Trophoblast cell (in vitro differentiated cells and primary cell): ENCODE measurements at regions not wholly inside any gene's neighbourhood (a gene's known extent, or its start where the extent isn't known, plus 50 kb on each side); places are given as distances from the start of the nearest gene placed in this dataset.

Experiments
- DNase-seq, 2 donors: peaks; one replicate each; pipeline ENCODE4 v3.0.0-alpha.2; 2016
- H2AFZ ChIP-seq: 2 replicates; pipeline ENCODE4 v1.6.1; 2013; ENCODE audit warnings: low read length, moderate library complexity, mild to moderate bottlenecking; ENCODE audit not compliant: insufficient read depth, poor library complexity
- H2AK5ac ChIP-seq: 2 replicates; pipeline ENCODE4 v1.6.1; 2013; ENCODE audit warnings: mild to moderate bottlenecking, low read length
- H2BK120ac ChIP-seq: 2 replicates; pipeline ENCODE4 v1.6.1; 2013; ENCODE audit warnings: low read length, mild to moderate bottlenecking, moderate library complexity; ENCODE audit not compliant: insufficient read depth, poor library complexity
- H2BK12ac ChIP-seq: 2 replicates; pipeline ENCODE4 v1.6.1; 2013; ENCODE audit warnings: mild to moderate bottlenecking, low read length, moderate library complexity
- H2BK5ac ChIP-seq: 2 replicates; pipeline ENCODE4 v1.6.1; 2013; ENCODE audit warnings: low read length, low read depth, moderate library complexity, mild to moderate bottlenecking; ENCODE audit not compliant: poor library complexity
- H3K14ac ChIP-seq: 2 replicates; pipeline ENCODE4 v1.6.1; 2013; ENCODE audit warnings: mild to moderate bottlenecking, low read length
- H3K18ac ChIP-seq: 2 replicates; pipeline ENCODE4 v1.6.1; 2013; ENCODE audit warnings: mild to moderate bottlenecking, low read length
- H3K23ac ChIP-seq: 2 replicates; pipeline ENCODE4 v1.6.1; 2013; ENCODE audit warnings: low read length
- H3K27ac ChIP-seq: 2 replicates; pipeline ENCODE4 v1.5.1; 2013; ENCODE audit warnings: low read depth, mild to moderate bottlenecking, inconsistent platforms, low read length, moderate library complexity
- H3K27me3 ChIP-seq: 2 replicates; pipeline ENCODE4 v1.6.1; 2013; ENCODE audit warnings: inconsistent platforms, mild to moderate bottlenecking, low read length, moderate library complexity; ENCODE audit not compliant: insufficient read depth
- H3K36me3 ChIP-seq, 2 experiments: 1 replicate in 1 of 2; 2 replicates in 1 of 2; pipeline ENCODE4 v1.6.1; 2013; ENCODE audit warnings: low read length in 2 of 2, mild to moderate bottlenecking in 2 of 2, moderate library complexity in 1 of 2; ENCODE audit not compliant: insufficient read depth in 2 of 2, control insufficient read depth in 1 of 2
- H3K4ac ChIP-seq: 2 replicates; pipeline ENCODE4 v1.6.1; 2013; ENCODE audit warnings: low read depth, mild to moderate bottlenecking, low read length, moderate library complexity
- H3K4me1 ChIP-seq, 2 experiments: 1 replicate in 1 of 2; 2 replicates in 1 of 2; pipeline ENCODE4 v1.6.1; 2013; ENCODE audit warnings: low read length in 2 of 2, mild to moderate bottlenecking in 2 of 2, moderate library complexity in 1 of 2; ENCODE audit not compliant: insufficient read depth in 2 of 2, control insufficient read depth in 1 of 2
- H3K4me2 ChIP-seq: 2 replicates; pipeline ENCODE4 v1.6.1; 2013; ENCODE audit warnings: inconsistent platforms, mild to moderate bottlenecking, low read length, moderate library complexity
- H3K4me3 ChIP-seq: 2 replicates; pipeline ENCODE4 v1.5.1; 2013; ENCODE audit warnings: mild to moderate bottlenecking, low read depth, low read length, inconsistent platforms
- H3K79me1 ChIP-seq: one replicate; pipeline ENCODE4 v1.6.1; 2013; ENCODE audit warnings: low read length
- H3K79me2 ChIP-seq: 2 replicates; pipeline ENCODE4 v1.6.1; 2013; ENCODE audit warnings: low read length, mild to moderate bottlenecking; ENCODE audit not compliant: control insufficient read depth, insufficient read depth, poor library complexity
- H3K9ac ChIP-seq: 2 replicates; pipeline ENCODE4 v1.6.1; 2013; ENCODE audit warnings: mild to moderate bottlenecking, low read length
- H3K9me3 ChIP-seq: 2 replicates; pipeline ENCODE4 v1.6.1; 2013; ENCODE audit warnings: low read depth, mild to moderate bottlenecking, control low read depth, inconsistent platforms, low read length; ENCODE audit not compliant: insufficient read depth
- H4K12ac ChIP-seq: 2 replicates; pipeline ENCODE4 v1.6.1; 2013; ENCODE audit warnings: low read depth, mild to moderate bottlenecking, low read length, moderate library complexity
- H4K8ac ChIP-seq: 2 replicates; pipeline ENCODE4 v1.6.1; 2013; ENCODE audit warnings: low read depth, mild to moderate bottlenecking, low read length, moderate library complexity
- H4K91ac ChIP-seq: one replicate; pipeline ENCODE4 v1.6.1; 2013; ENCODE audit warnings: low read depth, mild to moderate bottlenecking, low read length, moderate library complexity
- WGBS: extraction: QIAGEN DNeasy Blood & Tissue Kit; methylation state at CpG from one replicate; pipeline ENCODE4 v1.1.7; 2013; ENCODE audit warnings: missing lambda C conversion rate; ENCODE audit not compliant: insufficient read length, insufficient coverage; ENCODE audit errors: extremely low coverage; 5-methylcytosine and 5-hydroxymethylcytosine counted together

DNA sequence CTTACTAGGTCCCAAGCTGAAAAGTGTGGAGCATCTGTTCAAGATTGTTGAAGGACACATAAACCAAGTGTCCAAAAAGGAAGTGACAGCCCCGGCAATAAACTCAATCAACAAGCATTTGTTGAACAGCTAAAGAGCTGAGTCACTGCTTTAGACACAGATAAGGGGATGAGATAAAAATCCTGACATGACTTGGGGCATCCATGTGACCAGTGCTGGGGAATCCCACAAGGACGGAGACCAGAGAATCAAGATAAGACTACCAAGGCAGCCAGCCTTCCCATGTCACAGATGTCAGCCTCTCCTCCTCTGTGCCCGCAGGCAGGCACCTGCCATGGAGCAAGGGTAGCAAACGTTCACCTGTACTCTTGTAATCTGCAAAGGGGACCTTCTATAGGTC, 118.6 kb upstream of the KAZN start:
- H4K91ac ChIP-seq: no peak overlapping the region
- no peak overlapping the region for H2AK5ac ChIP-seq
- H2BK12ac ChIP-seq: no peak overlapping the region
- no peak overlapping the region for H4K8ac ChIP-seq
- no peak overlapping the region for H3K4me3 ChIP-seq
- DNase-seq: peak; percentile 95 to 97
- no peak overlapping the region for H3K23ac ChIP-seq
- no peaks in the 10 kb centered on the region for H3K27me3 ChIP-seq
- H3K36me3 ChIP-seq: no peaks in the 10 kb centered on the region
- no peak overlapping the region for H3K9ac ChIP-seq
- H3K4me1 ChIP-seq: peaks cover 0 to 3% of the 10 kb centered on the region in 2 experiments
- H3K4me2 ChIP-seq: no peak overlapping the region
- H3K9me3 ChIP-seq: peaks cover 3% of the 10 kb centered on the region
- no peaks in the 10 kb centered on the region for H3K79me2 ChIP-seq
- no peak overlapping the region for H3K27ac ChIP-seq
- H3K79me1 ChIP-seq: no peaks in the 10 kb centered on the region
- no peak overlapping the region for H4K12ac ChIP-seq
- H3K14ac ChIP-seq: no peak overlapping the region
- no peak overlapping the region for H3K4ac ChIP-seq
- H2BK120ac ChIP-seq: no peak overlapping the region
- no peak overlapping the region for H2BK5ac ChIP-seq
- WGBS: no CpG with 5 or more reads among the region's 4 CpGs
- no peak overlapping the region for H2AFZ ChIP-seq
- H3K18ac ChIP-seq: no peak overlapping the region

DNA sequence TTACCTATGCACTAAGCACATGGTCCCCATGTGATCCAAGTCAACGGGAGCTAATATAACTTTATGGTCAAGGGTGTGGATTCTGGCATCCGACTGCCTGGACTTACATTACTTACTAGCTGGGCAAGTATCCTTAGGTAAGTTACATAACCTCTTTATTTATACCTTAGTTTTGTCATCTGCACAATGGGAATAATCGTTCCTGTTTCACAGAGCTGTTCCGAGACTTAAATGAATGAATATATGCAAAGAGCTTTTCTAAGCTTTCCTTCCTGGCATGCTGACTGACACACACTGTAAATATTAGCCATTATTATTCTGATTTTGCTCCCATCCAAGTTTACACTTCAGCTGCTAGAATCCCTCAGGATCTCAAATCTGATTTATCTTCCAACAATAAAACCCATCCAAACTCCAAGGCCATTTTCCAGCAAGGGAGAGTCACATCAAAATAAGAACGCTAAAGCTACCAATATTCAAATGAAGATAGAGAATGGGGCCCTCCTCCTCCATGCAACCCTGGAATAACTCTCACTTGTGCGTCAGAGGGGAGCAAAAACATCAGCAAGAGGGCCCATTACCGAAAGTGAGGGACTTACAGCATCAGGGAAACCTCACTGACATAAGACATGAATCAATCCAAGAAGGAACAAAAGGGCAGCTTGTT, 115.6 kb upstream of the KAZN start:
- H3K27me3 ChIP-seq: no peaks in the 10 kb centered on the region
- H3K27ac ChIP-seq: no peak overlapping the region
- H3K23ac ChIP-seq: no peak overlapping the region
- no peak overlapping the region for H4K8ac ChIP-seq
- H4K91ac ChIP-seq: no peak overlapping the region
- no CpG with 5 or more reads among the region's 7 CpGs for WGBS
- H3K79me1 ChIP-seq: no peaks in the 10 kb centered on the region
- no peak overlapping the region for H2BK12ac ChIP-seq
- no peak overlapping the region for H3K4me2 ChIP-seq
- H3K4me3 ChIP-seq: no peak overlapping the region
- H3K9me3 ChIP-seq: peaks cover 3% of the 10 kb centered on the region
- no peaks in the 10 kb centered on the region for H3K79me2 ChIP-seq
- no peaks in the 10 kb centered on the region for H3K36me3 ChIP-seq
- peaks cover 3 to 10% of the 10 kb centered on the region in 2 experiments for H3K4me1 ChIP-seq
- no peak for DNase-seq
- no peak overlapping the region for H4K12ac ChIP-seq
- no peak overlapping the region for H3K9ac ChIP-seq
- no peak overlapping the region for H2BK5ac ChIP-seq
- H3K4ac ChIP-seq: no peak overlapping the region
- H3K14ac ChIP-seq: no peak overlapping the region
- no peak overlapping the region for H2AFZ ChIP-seq
- no peak overlapping the region for H2AK5ac ChIP-seq
- H3K18ac ChIP-seq: no peak overlapping the region
- H2BK120ac ChIP-seq: no peak overlapping the region

DNA sequence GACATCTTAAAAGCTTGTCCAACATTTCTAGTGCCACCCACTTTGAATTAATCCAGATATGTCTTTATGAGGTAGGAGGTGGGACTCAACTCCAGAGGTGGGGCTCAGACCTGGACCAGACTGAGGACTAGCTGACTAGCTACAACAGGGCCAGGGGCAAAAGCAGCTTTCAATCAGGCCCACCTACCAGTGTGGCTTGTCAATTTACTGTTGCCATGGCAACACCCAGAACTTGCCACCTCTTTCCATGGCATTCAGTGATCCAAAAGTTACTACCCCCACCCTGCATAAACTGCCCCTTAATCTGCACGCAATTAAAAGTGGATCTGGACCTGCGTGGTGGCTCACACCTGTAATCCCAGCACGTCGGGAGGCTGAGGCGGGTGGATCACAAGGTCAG, 113.2 kb upstream of the KAZN start:
- Histone ChIP-seq H3K18ac (no peak overlapping the region), H3K4me3 (no peak overlapping the region), H3K4ac (no peak overlapping the region), H2BK12ac (no peak overlapping the region), H3K79me2 (no peaks in the 10 kb centered on the region), H3K27me3 (no peaks in the 10 kb centered on the region), H2BK120ac (no peak overlapping the region), H2AFZ (no peak overlapping the region), H4K12ac (no peak overlapping the region), H4K8ac (no peak overlapping the region), H3K36me3 (no peaks in the 10 kb centered on the region), H3K79me1 (no peaks in the 10 kb centered on the region), H3K9me3 (peaks cover 3% of the 10 kb centered on the region), H3K4me2 (no peak overlapping the region), H3K23ac (no peak overlapping the region), H2BK5ac (no peak overlapping the region), H3K27ac (no peak overlapping the region), H2AK5ac (no peak overlapping the region), H4K91ac (no peak overlapping the region), H3K4me1 (peaks cover 0 to 10% of the 10 kb centered on the region in 2 experiments), H3K9ac (no peak overlapping the region), H3K14ac (no peak overlapping the region)
- no peak for DNase-seq
- no CpG with 5 or more reads among the region's 5 CpGs for WGBS

DNA sequence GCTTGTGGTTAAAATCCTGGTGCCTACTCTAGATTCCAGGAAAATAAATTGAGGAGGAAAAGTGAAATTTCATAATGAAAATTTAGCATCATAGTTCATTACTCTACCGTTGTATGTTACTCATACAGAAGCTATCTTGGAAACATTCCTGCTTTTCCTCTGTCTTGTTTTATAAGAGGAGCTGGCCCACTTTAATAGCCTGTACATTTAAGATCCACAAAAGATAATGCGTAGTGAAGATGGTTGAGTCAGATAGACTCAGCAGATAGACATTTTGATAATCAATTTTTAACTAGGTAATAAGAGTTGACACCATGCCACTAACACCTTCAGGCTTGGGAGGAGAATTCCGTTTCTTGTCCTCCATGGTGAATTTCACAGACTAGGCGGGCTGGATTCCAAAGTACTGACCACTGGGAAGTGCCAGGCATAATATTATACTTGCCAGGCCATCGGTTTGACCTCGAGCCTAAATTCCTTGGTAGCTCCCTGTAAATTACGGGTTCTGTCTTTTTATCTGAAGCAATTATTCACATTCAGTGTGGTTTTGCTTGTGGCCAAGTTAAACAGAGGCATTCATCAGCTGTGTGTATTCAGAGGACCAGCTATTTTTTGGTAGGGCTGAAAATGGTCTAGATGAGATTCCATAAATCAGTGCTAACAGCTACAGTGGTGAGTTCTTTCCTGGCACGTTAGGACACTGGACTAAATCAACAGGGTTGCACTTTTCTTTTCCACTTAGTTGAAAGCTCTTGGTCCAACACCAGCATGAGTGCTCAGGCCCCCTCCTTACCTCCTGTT, 111.9 kb upstream of the KAZN start:
- Histone ChIP-seq H3K79me2 (no peaks in the 10 kb centered on the region), H2BK12ac (no peak overlapping the region), H3K27ac (no peak overlapping the region), H3K79me1 (no peaks in the 10 kb centered on the region), H4K12ac (no peak overlapping the region), H3K4ac (no peak overlapping the region), H3K4me3 (no peak overlapping the region), H3K14ac (no peak overlapping the region), H3K23ac (no peak overlapping the region), H2BK120ac (no peak overlapping the region), H3K36me3 (no peaks in the 10 kb centered on the region), H4K8ac (no peak overlapping the region), H4K91ac (no peak overlapping the region), H2AK5ac (no peak overlapping the region), H3K18ac (no peak overlapping the region), H2BK5ac (no peak overlapping the region), H3K9me3 (peaks cover 3% of the 10 kb centered on the region), H3K4me1 (peaks cover 0 to 10% of the 10 kb centered on the region in 2 experiments), H2AFZ (no peak overlapping the region), H3K4me2 (peak overlapping the region; percentile 21), H3K9ac (no peak overlapping the region), H3K27me3 (no peaks in the 10 kb centered on the region)
- DNase-seq: peak; percentile 95 to 99
- no CpG with 5 or more reads among the region's 8 CpGs for WGBS
